Panc1 (cell line): ENCODE measurements at regions not wholly inside any gene's neighbourhood (a gene's known extent, or its start where the extent isn't known, plus 50 kb on each side); places are given as distances from the start of the nearest gene placed in this dataset.

ENCODE experiments used
- ATAC-seq: fragments of 200-7000 bp; cut with Tn5 transposase; 2 replicates; pipeline ENCODE4 v1.9.1; 2020; ENCODE audit warnings: mild to moderate bottlenecking, moderate library complexity
- BruUV-seq: library from RNA; stranded (reverse); fragments of 400-500 nt; replicated peaks from 2 replicates; lab custom pipeline; 2021; lab: Mats Ljungman, UMichigan
- CTCF ChIA-PET: fragments of 300-600 bp; sonication (Branson Sonifier 250); formaldehyde crosslinking; loops from one replicate; lab custom pipeline; 2022; ENCODE audit warnings: antibody characterized with exemption; lab: Charles Lee
- POLR2A ChIA-PET: fragments of 300-600 bp; sonication (Branson Sonifier 250); formaldehyde crosslinking; loops from one replicate; lab custom pipeline; 2022; ENCODE audit warnings: antibody characterized with exemption; lab: Charles Lee
- DNase-seq: peaks from one replicate; pipeline ENCODE4 v3.0.0-alpha.2; 2010; ENCODE audit warnings: low read depth, low spot score
- H3K27ac ChIP-seq: 2 replicates; pipeline ENCODE4 v1.5.1; 2011; ENCODE audit warnings: mild to moderate bottlenecking, low read length, inconsistent platforms
- H3K27me3 ChIP-seq: fragments of 200-500 bp; sonication (Bioruptor generic); 2 replicates; pipeline ENCODE4 v1.6.0; 2014; ENCODE audit warnings: low read length, inconsistent platforms; ENCODE audit not compliant: control insufficient read depth, insufficient read depth
- H3K36me3 ChIP-seq: fragments of 200-500 bp; sonication (Bioruptor generic); 2 replicates; pipeline ENCODE4 v1.5.1; 2014; ENCODE audit warnings: inconsistent platforms, mild to moderate bottlenecking, low read length, moderate library complexity; ENCODE audit not compliant: control insufficient read depth, insufficient read depth
- H3K4me1 ChIP-seq: 2 replicates; pipeline ENCODE4 v1.5.1; 2011; ENCODE audit warnings: inconsistent platforms, mild to moderate bottlenecking, low read length, moderate library complexity; ENCODE audit not compliant: control insufficient read depth, insufficient read depth
- H3K4me3 ChIP-seq, 2 experiments: 2 replicates each; pipeline ENCODE4 v1.5.1; 2011 to 2012; ENCODE audit warnings: low read depth in 2 of 2, low read length in 2 of 2, mild to moderate bottlenecking in 2 of 2, inconsistent platforms in 1 of 2, moderate library complexity in 1 of 2
- H3K9me3 ChIP-seq: fragments of 200-500 bp; sonication (Bioruptor generic); 2 replicates; pipeline ENCODE4 v1.5.1; 2014; ENCODE audit warnings: low read depth, mild to moderate bottlenecking, inconsistent platforms, low read length, moderate library complexity; ENCODE audit not compliant: control insufficient read depth, insufficient read depth
- CTCF ChIP-seq: fragments of 450-650 bp; IDR thresholded peaks from 2 replicates; pipeline ENCODE4 v1.5.1; 2017; ENCODE audit warnings: mild to moderate bottlenecking
- POLR2AphosphoS5 ChIP-seq: IDR thresholded peaks from 2 replicates; pipeline ENCODE4 v1.6.1; 2012; ENCODE audit warnings: mild to moderate bottlenecking, low read depth, low read length, moderate library complexity
- REST ChIP-seq, 2 experiments: IDR thresholded peaks; 2 replicates each; pipeline ENCODE4 v1.6.1; 2011 to 2012; ENCODE audit warnings: low read depth in 2 of 2, control low read depth in 1 of 2, low read length in 1 of 2, mild to moderate bottlenecking in 1 of 2, moderate library complexity in 1 of 2; ENCODE audit not compliant: insufficient read depth in 1 of 2
- SIN3A ChIP-seq: IDR thresholded peaks from 2 replicates; pipeline ENCODE4 v1.6.1; 2012; ENCODE audit warnings: low read depth, mild to moderate bottlenecking, low read length, moderate library complexity, borderline replicate concordance; ENCODE audit not compliant: insufficient read depth
- TCF7L2 ChIP-seq: IDR thresholded peaks from 2 replicates; pipeline ENCODE4 v1.6.1; 2011; ENCODE audit warnings: mild to moderate bottlenecking, low read depth, low read length, inconsistent platforms
- in situ Hi-C: cut with HindIII; loops from 2 replicates; pipeline ENCODE4 v1.10.0; 2016; ENCODE audit warnings: low sequenced_read_pairs, low pct_unique_long_range_greater_than_20kb
- intact Hi-C: fragments of 100-400 bp; cut with micrococcal nuclease; formaldehyde crosslinking; loops from one replicate; pipeline ENCODE4 v1.10.0; 2022; ENCODE audit not compliant: unreplicated experiment

GRCh38 chr14:100450049-100450448 is 126.9 kb downstream of the SLC25A47 start:
- Histone ChIP-seq H3K4me1 (peaks cover 8% of the 10 kb centered on the region), H3K27ac (0 out of 2 replicates have a peak overlapping the region, but pooled peaks have one; percentile 13)
- intact Hi-C loops, result no loop called here

GRCh38 chr14:100450736-100451135 is 127.6 kb downstream of the SLC25A47 start:
- Histone ChIP-seq H3K4me3 (no peak overlapping the region), H3K9me3 (no peaks in the 10 kb centered on the region), H3K27ac (no peak overlapping the region; the same call in 1 of the 2 replicates), H3K27me3 (no peaks in the 10 kb centered on the region), H3K36me3 (no peaks in the 10 kb centered on the region), H3K4me1 (peaks cover 8% of the 10 kb centered on the region)
- CTCF ChIA-PET, result no interaction called here
- intact Hi-C loops, result no loop called here
- no TSS peak for BruUV-seq
- DNase-seq (no peak), ATAC-seq (no peak)
- in situ Hi-C loops, result no loop called here
- POLR2A ChIA-PET, result no interaction called here
- TF ChIP-seq POLR2AphosphoS5, result no peak
- TF ChIP-seq SIN3A, result no peak
- TF ChIP-seq TCF7L2, result no peak

More at GRCh38 chr14:100450049-100450448, 126.9 kb downstream of the SLC25A47 start:
- H3K4me3 ChIP-seq, result no peak overlapping the region
- ATAC-seq (no peak), DNase-seq (no peak)
- in situ Hi-C loops, result no loop called here
- no peaks in the 10 kb centered on the region for H3K27me3 ChIP-seq
- CTCF ChIA-PET, result interaction anchor here (0.6 kb wide), 1 partner anchor 31 kb away, joined by 6 read pairs; no protein-coding TSS in a partner anchor
- TF ChIP-seq POLR2AphosphoS5 (no peak), TCF7L2 (no peak), CTCF (no peak), SIN3A (no peak), REST (IDR thresholded peaks at IDR 0.05; ENCODE audit: insufficient read depth in 1 of 2, low read depth in 2 of 2, low read length in 1 of 2) (no peak)
- BruUV-seq, result no TSS peak
- no peaks in the 10 kb centered on the region for H3K36me3 ChIP-seq
- H3K9me3 ChIP-seq, result no peaks in the 10 kb centered on the region
- POLR2A ChIA-PET, result no interaction called here

GRCh38 chr14:100451264-100451663 is 128.1 kb downstream of the SLC25A47 start:
- no peak for ATAC-seq
- BruUV-seq, result no TSS peak
- Histone ChIP-seq H3K4me1 (peaks cover 8% of the 10 kb centered on the region), H3K27ac (no peak overlapping the region), H3K27me3 (no peaks in the 10 kb centered on the region), H3K4me3 (no peak overlapping the region), H3K9me3 (no peaks in the 10 kb centered on the region), H3K36me3 (no peaks in the 10 kb centered on the region)
- POLR2A ChIA-PET, result no interaction called here
- no peak for DNase-seq
- CTCF ChIA-PET, result no interaction called here
- in situ Hi-C loops, result no loop called here
- intact Hi-C loops, result no loop called here
- TF ChIP-seq CTCF, result no peak
- no peak for TF ChIP-seq POLR2AphosphoS5
- no peak for TF ChIP-seq SIN3A
- TF ChIP-seq TCF7L2, result no peak
- no peak for TF ChIP-seq REST (IDR thresholded peaks at IDR 0.05; ENCODE audit: insufficient read depth in 1 of 2, low read depth in 2 of 2, low read length in 1 of 2)
